A549 (cell line): ENCODE measurements at regions not wholly inside any gene's neighbourhood (a gene's known extent, or its start where the extent isn't known, plus 50 kb on each side); places are given as distances from the start of the nearest gene placed in this dataset.

ENCODE experiments used
- ATAC-seq, 2 experiments: fragments of 200-7000 bp in 1 of 2; fragments of >200 bp in 1 of 2; cut with Nextera tagmentation in 1 of 2; cut with Tn5 transposase in 1 of 2; 3 replicates each; pipeline versions ENCODE4 v1.8.0 to v1.9.1; 2018 to 2020; ENCODE audit warnings: mild to moderate bottlenecking in 1 of 2, moderate library complexity in 1 of 2
- CTCF ChIA-PET: fragments of 300-600 bp; sonication (Branson Sonifier 250); formaldehyde crosslinking; extraction: SDS; loops from one replicate; lab custom pipeline; 2021; ENCODE audit warnings: antibody characterized with exemption, inconsistent platforms; lab: Yijun Ruan, JAX
- POLR2A ChIA-PET: fragments of 350-600 bp; formaldehyde crosslinking; extraction: SDS; loops from one replicate; lab custom pipeline; 2021; ENCODE audit warnings: antibody characterized with exemption, inconsistent platforms; lab: Yijun Ruan, JAX
- DNase-seq, 2 experiments: peaks; one replicate each; pipeline versions ENCODE4 v3.0.0 to v3.0.0-alpha.2; 2011 to 2016; ENCODE audit warnings: low read depth in 1 of 2, low spot score in 1 of 2
- FAIRE-seq: peaks from 2 replicates; lab custom pipeline; 2011; peaks lifted over from hg19 to GRCh38; lab: Jason Lieb, UNC
- H3K27ac ChIP-seq, 2 experiments: fragments of >200 bp; sonication (Bioruptor Twin); formaldehyde crosslinking; 3 replicates each; pipeline ENCODE4 v1.5.1; 2016 to 2017
- H3K4me1 ChIP-seq: fragments of >200 bp; sonication (Bioruptor Twin); formaldehyde crosslinking; 3 replicates; pipeline ENCODE4 v1.6.1; 2016
- H3K4me2 ChIP-seq: fragments of >200 bp; sonication (Bioruptor Twin); formaldehyde crosslinking; 3 replicates; pipeline ENCODE4 v1.6.1; 2016
- H3K4me3 ChIP-seq: fragments of >200 bp; sonication (Bioruptor Twin); formaldehyde crosslinking; 3 replicates; pipeline ENCODE4 v1.5.1; 2016
- H3K9me3 ChIP-seq: fragments of >200 bp; sonication (Bioruptor Twin); formaldehyde crosslinking; 3 replicates; pipeline ENCODE4 v1.6.1; 2016
- BCL3 ChIP-seq: fragments of >200 bp; sonication (Bioruptor Twin); formaldehyde crosslinking; IDR thresholded peaks from 3 replicates; pipeline ENCODE4 v1.6.1; 2016
- CHD2 ChIP-seq: fragments of 150-350 bp; IDR thresholded peaks from 2 replicates; pipeline ENCODE4 v1.6.1; 2014; ENCODE audit warnings: low read length; ENCODE audit not compliant: partially characterized antibody
- CTCF ChIP-seq: fragments of >200 bp; sonication (Bioruptor Twin); formaldehyde crosslinking; IDR thresholded peaks from 3 replicates; pipeline ENCODE4 v1.5.1; 2016
- E2F6 ChIP-seq: IDR thresholded peaks from 2 replicates; pipeline ENCODE4 v1.6.1; 2012; ENCODE audit warnings: low read depth, borderline replicate concordance
- FOXS1 ChIP-seq: fragments of 250-450 bp; sonication (Bioruptor Pico); IDR thresholded peaks from 2 replicates; pipeline ENCODE4 v1.5.0; 2020; ENCODE audit warnings: mild to moderate bottlenecking, moderate library complexity
- GATA3 ChIP-seq: IDR thresholded peaks from 2 replicates; pipeline ENCODE4 v1.6.1; 2012; ENCODE audit warnings: borderline replicate concordance
- HEYL ChIP-seq: fragments of 250-450 bp; sonication (Bioruptor Pico); IDR thresholded peaks from 2 replicates; pipeline ENCODE4 v1.8.0; 2021; ENCODE audit warnings: mild to moderate bottlenecking, moderate library complexity
- HMGXB4 ChIP-seq: fragments of 250-450 bp; sonication (Bioruptor Pico); IDR thresholded peaks from 2 replicates; pipeline ENCODE4 v1.5.0; 2021; ENCODE audit warnings: mild to moderate bottlenecking, moderate library complexity, borderline replicate concordance
- HOXA7 ChIP-seq: fragments of 250-450 bp; sonication (Bioruptor Pico); IDR thresholded peaks from 2 replicates; pipeline ENCODE4 v1.5.0; 2020; ENCODE audit warnings: mild to moderate bottlenecking, moderate library complexity
- HOXB13 ChIP-seq: fragments of 250-450 bp; sonication (Bioruptor Pico); IDR thresholded peaks from 2 replicates; pipeline ENCODE4 v1.5.0; 2020; ENCODE audit warnings: low read depth, mild to moderate bottlenecking, moderate library complexity
- HOXB5 ChIP-seq: fragments of 250-450 bp; sonication (Bioruptor Pico); IDR thresholded peaks from 2 replicates; pipeline ENCODE4 v1.5.0; 2020; ENCODE audit warnings: mild to moderate bottlenecking, moderate library complexity
- JUN ChIP-seq, 2 experiments: fragments of >200 bp; sonication (Bioruptor Twin); formaldehyde crosslinking; IDR thresholded peaks; 2 replicates in 1 of 2; 3 replicates in 1 of 2; pipeline ENCODE4 v1.6.1; 2016 to 2017
- JUNB ChIP-seq: fragments of >200 bp; sonication (Bioruptor Twin); formaldehyde crosslinking; IDR thresholded peaks from 2 replicates; pipeline ENCODE4 v1.6.1; 2016
- KDM5A ChIP-seq: fragments of 200-600 bp; sonication (generic); IDR thresholded peaks from 2 replicates; pipeline ENCODE4 v1.6.1; 2016; ENCODE audit warnings: antibody characterized with exemption, mild to moderate bottlenecking
- NFE2L2 ChIP-seq: fragments of 150-350 bp; conservative IDR thresholded peaks from 2 replicates; pipeline ENCODE4 v1.6.1; 2014; ENCODE audit warnings: low read length
- NR3C1 ChIP-seq: fragments of >200 bp; sonication (Bioruptor Twin); formaldehyde crosslinking; IDR thresholded peaks from 3 replicates; pipeline ENCODE4 v1.6.1; 2017
- PBX3 ChIP-seq: IDR thresholded peaks from 2 replicates; pipeline ENCODE4 v1.6.1; 2012
- POLR2AphosphoS2 ChIP-seq: conservative IDR thresholded peaks from 2 replicates; pipeline ENCODE4 v1.6.1; 2012; ENCODE audit warnings: low read length, improper control_type of control experiment, inconsistent platforms
- RAD21 ChIP-seq, 2 experiments: fragments of >200 bp in 1 of 2; sonication (Bioruptor Twin) in 1 of 2; formaldehyde crosslinking in 1 of 2; IDR thresholded peaks in 1 of 2; conservative IDR thresholded peaks in 1 of 2; 2 replicates in 1 of 2; 3 replicates in 1 of 2; pipeline ENCODE4 v1.6.1; 2012 to 2018; ENCODE audit warnings: inconsistent platforms in 1 of 2
- RARB ChIP-seq: fragments of 250-450 bp; sonication (Bioruptor Pico); IDR thresholded peaks from 2 replicates; pipeline ENCODE4 v1.8.0; 2021; ENCODE audit warnings: mild to moderate bottlenecking, moderate library complexity
- SMC3 ChIP-seq: fragments of >200 bp; sonication (Bioruptor Twin); formaldehyde crosslinking; IDR thresholded peaks from 3 replicates; pipeline ENCODE4 v1.6.1; 2018; ENCODE audit warnings: inconsistent platforms
- USF2 ChIP-seq: fragments of 450-650 bp; IDR thresholded peaks from 2 replicates; pipeline ENCODE4 v1.6.1; 2014; ENCODE audit warnings: antibody characterized with exemption
- ZC3H11A ChIP-seq: fragments of 450-650 bp; IDR thresholded peaks from 2 replicates; pipeline ENCODE4 v1.6.1; 2014; ENCODE audit warnings: antibody characterized with exemption, mild to moderate bottlenecking
- WGBS: methylation state at CpG from one replicate; pipeline ENCODE4 v1.1.6; 2017; ENCODE audit errors: missing lambda C conversion rate; 5-methylcytosine and 5-hydroxymethylcytosine counted together

- ChIA-PET CTCF (no interaction called here), POLR2A (no interaction called here)
- DNase-seq (peak; percentile 5 to 16), ATAC-seq (peak in 1 of 2 experiments; percentile 66; a peak in 3 of 6 replicates), FAIRE-seq (no peak)
- TF ChIP-seq NFE2L2, result no peak
- no peak for TF ChIP-seq USF2
- no peak for TF ChIP-seq HOXB13 (CRISPR knock-in tag)
- no peak for TF ChIP-seq FOXS1
- no peak for TF ChIP-seq RARB (CRISPR knock-in tag)
- TF ChIP-seq PBX3, result no peak
- no peak for TF ChIP-seq CHD2
- no peak for TF ChIP-seq JUN (IDR thresholded peaks at IDR 0.05)
- peak; percentile 28; the same call in 1 of the 3 replicates for TF ChIP-seq SMC3
- no peak for TF ChIP-seq E2F6
- peak; percentile 33; the same call in 2 of the 3 replicates for TF ChIP-seq CTCF
- TF ChIP-seq GATA3, result no peak
- no peak for TF ChIP-seq ZC3H11A
- TF ChIP-seq NR3C1, result no peak
- no peak for TF ChIP-seq HOXB5
- TF ChIP-seq HMGXB4, result no peak
- no peak for TF ChIP-seq BCL3
- TF ChIP-seq KDM5A, result no peak
- TF ChIP-seq HEYL (CRISPR knock-in tag), result no peak
- no peak for TF ChIP-seq JUNB
- no peak for TF ChIP-seq POLR2AphosphoS2
- TF ChIP-seq HOXA7 (CRISPR knock-in tag), result no peak
- TF ChIP-seq RAD21 (conservative IDR thresholded peaks at IDR 0.05 in 1 of 2, IDR thresholded peaks at IDR 0.05 in 1 of 2), result peak; percentile 37 to 42; a peak in 4 of 5 replicates
- H3K27ac ChIP-seq, result no peak overlapping the region
- H3K9me3 ChIP-seq, result no peaks in the 10 kb centered on the region
- H3K4me1 ChIP-seq, result no peaks in the 10 kb centered on the region
- WGBS, result 81% methylated on average over 2 of the region's 2 CpGs
- no peak overlapping the region for H3K4me2 ChIP-seq
- no peak overlapping the region for H3K4me3 ChIP-seq
These were observed 288.8 kb downstream of the CASP12 start for GRCh38 chr11:104609311-104610085.
